OCI-LY7 (cell line): ENCODE measurements at regions not wholly inside any gene's neighbourhood (a gene's known extent, or its start where the extent isn't known, plus 50 kb on each side); places are given as distances from the start of the nearest gene placed in this dataset.

Experiments
- BruUV-seq: library from RNA; stranded (reverse); fragments of 400-500 nt; replicated peaks from 2 replicates; lab custom pipeline; 2021; lab: Mats Ljungman, UMichigan
- CTCF ChIA-PET: fragments of 300-600 bp; sonication (Branson Sonifier 250); formaldehyde crosslinking; loops from one replicate; lab custom pipeline; 2022; ENCODE audit warnings: antibody characterized with exemption; ENCODE audit not compliant: unreplicated experiment; lab: Charles Lee
- POLR2A ChIA-PET: fragments of 300-600 bp; sonication (Branson Sonifier 250); formaldehyde crosslinking; loops from one replicate; lab custom pipeline; 2022; ENCODE audit warnings: antibody characterized with exemption; lab: Charles Lee
- DNase-seq: peaks from one replicate; pipeline ENCODE4 v3.0.0-alpha.2; 2015; ENCODE audit warnings: low spot score
- H2AFZ ChIP-seq: fragments of 200-600 bp; sonication (generic), shearing (Covaris generic); 2 replicates; pipeline ENCODE4 v1.6.1; 2014; ENCODE audit warnings: mild to moderate bottlenecking, antibody characterized with exemption, low read length, moderate library complexity
- H3K27ac ChIP-seq: fragments of 200-600 bp; sonication (generic); 2 replicates; pipeline ENCODE4 v1.5.1; 2014; ENCODE audit warnings: mixed run types, low read depth, mild to moderate bottlenecking, moderate library complexity, low read length, inconsistent platforms; ENCODE audit not compliant: poor library complexity, severe bottlenecking
- H3K36me3 ChIP-seq: fragments of 200-600 bp; sonication (generic); 2 replicates; pipeline ENCODE4 v1.6.1; 2014; ENCODE audit warnings: mild to moderate bottlenecking, antibody characterized with exemption, low read length, moderate library complexity, mixed read lengths; ENCODE audit not compliant: insufficient read depth
- H3K4me1 ChIP-seq: fragments of 200-600 bp; sonication (generic); 2 replicates; pipeline ENCODE4 v1.5.1; 2014; ENCODE audit warnings: mild to moderate bottlenecking, low read length; ENCODE audit not compliant: insufficient read depth, poor library complexity, severe bottlenecking
- H3K4me2 ChIP-seq: fragments of 200-600 bp; sonication (generic); 2 replicates; pipeline ENCODE4 v1.6.1; 2014; ENCODE audit warnings: mild to moderate bottlenecking, low read length
- H3K4me3 ChIP-seq: fragments of 200-600 bp; sonication (generic); 2 replicates; pipeline ENCODE4 v1.5.1; 2014; ENCODE audit warnings: mild to moderate bottlenecking, low read depth, low read length; ENCODE audit not compliant: poor library complexity, severe bottlenecking
- H3K79me2 ChIP-seq: fragments of 200-600 bp; sonication (generic); 2 replicates; pipeline ENCODE4 v1.6.1; 2016; ENCODE audit warnings: low read depth, mild to moderate bottlenecking, low read length, moderate library complexity, mixed read lengths; ENCODE audit not compliant: insufficient read depth
- H3K9me2 ChIP-seq: fragments of 200-600 bp; sonication (generic); 2 replicates; pipeline ENCODE4 v1.6.1; 2016; ENCODE audit warnings: mild to moderate bottlenecking, low read length, mixed read lengths; ENCODE audit not compliant: insufficient read depth
- H3K9me3 ChIP-seq: fragments of 200-600 bp; sonication (generic); 2 replicates; pipeline ENCODE4 v1.6.1; 2014; ENCODE audit warnings: mild to moderate bottlenecking, mixed run types, low read length, mixed read lengths
- H4K20me1 ChIP-seq: fragments of 200-600 bp; sonication (generic); 2 replicates; pipeline ENCODE4 v1.6.1; 2014; ENCODE audit warnings: mild to moderate bottlenecking, antibody characterized with exemption, low read length, moderate library complexity, mixed read lengths; ENCODE audit not compliant: insufficient read depth
- EZH2phosphoT487 ChIP-seq: fragments of 200-600 bp; sonication (generic); IDR thresholded peaks from 2 replicates; pipeline ENCODE4 v1.6.1; 2018; ENCODE audit warnings: low read depth, borderline replicate concordance, mild to moderate bottlenecking, mixed run types, antibody characterized with exemption, low read length, moderate library complexity, mixed read lengths
- intact Hi-C: fragments of 100-400 bp; cut with micrococcal nuclease; formaldehyde crosslinking; loops from one replicate; pipeline ENCODE4 v1.10.0; 2022; ENCODE audit not compliant: unreplicated experiment
- TF ChIP-seq, protein P1 (sequence below): fragments of 200-600 bp; sonication (generic); conservative IDR thresholded peaks from 2 replicates; pipeline ENCODE4 v1.5.1; 2014; ENCODE audit warnings: mild to moderate bottlenecking, antibody characterized with exemption, low read length, moderate library complexity, mixed read lengths

GRCh38 chr11:112366012-112366411 is 105.4 kb upstream of the PLET1 start:
- H3K27ac ChIP-seq: no peak overlapping the region
- H3K4me2 ChIP-seq: no peak overlapping the region
- TF ChIP-seq, protein P1, sequence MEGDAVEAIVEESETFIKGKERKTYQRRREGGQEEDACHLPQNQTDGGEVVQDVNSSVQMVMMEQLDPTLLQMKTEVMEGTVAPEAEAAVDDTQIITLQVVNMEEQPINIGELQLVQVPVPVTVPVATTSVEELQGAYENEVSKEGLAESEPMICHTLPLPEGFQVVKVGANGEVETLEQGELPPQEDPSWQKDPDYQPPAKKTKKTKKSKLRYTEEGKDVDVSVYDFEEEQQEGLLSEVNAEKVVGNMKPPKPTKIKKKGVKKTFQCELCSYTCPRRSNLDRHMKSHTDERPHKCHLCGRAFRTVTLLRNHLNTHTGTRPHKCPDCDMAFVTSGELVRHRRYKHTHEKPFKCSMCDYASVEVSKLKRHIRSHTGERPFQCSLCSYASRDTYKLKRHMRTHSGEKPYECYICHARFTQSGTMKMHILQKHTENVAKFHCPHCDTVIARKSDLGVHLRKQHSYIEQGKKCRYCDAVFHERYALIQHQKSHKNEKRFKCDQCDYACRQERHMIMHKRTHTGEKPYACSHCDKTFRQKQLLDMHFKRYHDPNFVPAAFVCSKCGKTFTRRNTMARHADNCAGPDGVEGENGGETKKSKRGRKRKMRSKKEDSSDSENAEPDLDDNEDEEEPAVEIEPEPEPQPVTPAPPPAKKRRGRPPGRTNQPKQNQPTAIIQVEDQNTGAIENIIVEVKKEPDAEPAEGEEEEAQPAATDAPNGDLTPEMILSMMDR: no peak
- TF ChIP-seq EZH2phosphoT487: no peak
- no peak overlapping the region for H2AFZ ChIP-seq
- H3K9me3 ChIP-seq: no peaks in the 10 kb centered on the region
- intact Hi-C loops: no loop called here
- CTCF ChIA-PET: no interaction called here
- BruUV-seq: no TSS peak
- no peaks in the 10 kb centered on the region for H3K9me2 ChIP-seq
- POLR2A ChIA-PET: interaction anchor here (0.5 kb wide), 1 partner anchor 222 kb away, joined by 4 read pairs; no protein-coding TSS in a partner anchor
- H3K4me3 ChIP-seq: no peak overlapping the region
- no peaks in the 10 kb centered on the region for H4K20me1 ChIP-seq
- no peaks in the 10 kb centered on the region for H3K4me1 ChIP-seq
- DNase-seq: no peak
- no peaks in the 10 kb centered on the region for H3K79me2 ChIP-seq
- no peaks in the 10 kb centered on the region for H3K36me3 ChIP-seq

GRCh38 chr11:112366777-112367176 is 106.1 kb upstream of the PLET1 start:
- TF ChIP-seq EZH2phosphoT487: no peak
- TF ChIP-seq, protein P1: no peak
- Histone ChIP-seq H3K9me2 (no peaks in the 10 kb centered on the region), H3K79me2 (no peaks in the 10 kb centered on the region), H3K27ac (no peak overlapping the region), H4K20me1 (no peaks in the 10 kb centered on the region), H2AFZ (no peak overlapping the region), H3K4me2 (no peak overlapping the region), H3K9me3 (no peaks in the 10 kb centered on the region), H3K4me3 (no peak overlapping the region), H3K4me1 (no peaks in the 10 kb centered on the region), H3K36me3 (no peaks in the 10 kb centered on the region)
- no TSS peak for BruUV-seq
- ChIA-PET CTCF (no interaction called here), POLR2A (interaction anchor here (0.5 kb wide), 1 partner anchor 222 kb away, joined by 4 read pairs; no protein-coding TSS in a partner anchor)
- intact Hi-C loops: no loop called here
- no peak for DNase-seq

GRCh38 chr11:112367461-112367860 is 106.8 kb upstream of the PLET1 start:
- H2AFZ ChIP-seq: no peak overlapping the region
- BruUV-seq: no TSS peak
- no peaks in the 10 kb centered on the region for H3K9me3 ChIP-seq
- DNase-seq: no peak
- ChIA-PET POLR2A (no interaction called here), CTCF (no interaction called here)
- TF ChIP-seq, protein P1: no peak
- no peak for TF ChIP-seq EZH2phosphoT487
- no peak overlapping the region for H3K4me3 ChIP-seq
- no peak overlapping the region for H3K4me2 ChIP-seq
- no peaks in the 10 kb centered on the region for H3K9me2 ChIP-seq
- H4K20me1 ChIP-seq: no peaks in the 10 kb centered on the region
- H3K36me3 ChIP-seq: no peaks in the 10 kb centered on the region
- H3K27ac ChIP-seq: no peak overlapping the region
- intact Hi-C loops: no loop called here
- H3K79me2 ChIP-seq: no peaks in the 10 kb centered on the region
- H3K4me1 ChIP-seq: no peaks in the 10 kb centered on the region
